Thymus (tissue), 11 donors: ENCODE measurements at regions not wholly inside any gene's neighbourhood (a gene's known extent, or its start where the extent isn't known, plus 50 kb on each side); places are given as distances from the start of the nearest gene placed in this dataset.

Source experiments
- DNase-seq, 9 donors: peaks; one replicate each; pipeline ENCODE4 v3.0.0-alpha.2; 2013; ENCODE audit warnings: low spot score in 9 of 9, low read depth in 6 of 9, missing footprints in 1 of 9
- H3K27ac ChIP-seq, 2 donors: one replicate each; pipeline ENCODE4 v1.5.1; 2013; ENCODE audit warnings: control low read depth in 1 of 2, low read depth in 1 of 2, low read length in 1 of 2, mild to moderate bottlenecking in 1 of 2, moderate library complexity in 1 of 2
- H3K27me3 ChIP-seq, 2 donors: one replicate each; pipeline ENCODE4 v1.5.1; 2013; ENCODE audit warnings: low read length in 1 of 2; ENCODE audit not compliant: control insufficient read depth in 2 of 2, insufficient read depth in 1 of 2
- H3K36me3 ChIP-seq, 2 donors: one replicate each; pipeline ENCODE4 v1.5.1; 2013; ENCODE audit warnings: low read length in 1 of 2, mild to moderate bottlenecking in 1 of 2, moderate library complexity in 1 of 2; ENCODE audit not compliant: control insufficient read depth in 2 of 2, insufficient read depth in 2 of 2
- H3K4me1 ChIP-seq, 2 donors: one replicate each; pipeline ENCODE4 v1.5.1; 2013; ENCODE audit warnings: low read length in 2 of 2; ENCODE audit not compliant: control insufficient read depth in 2 of 2, insufficient read depth in 2 of 2
- H3K4me3 ChIP-seq, 2 donors: one replicate each; pipeline ENCODE4 v1.5.1; 2013; ENCODE audit warnings: low read length in 2 of 2, control low read depth in 1 of 2, mild to moderate bottlenecking in 1 of 2
- H3K9me3 ChIP-seq, 2 donors: one replicate each; pipeline ENCODE4 v1.5.1; 2013; ENCODE audit warnings: low read length in 1 of 2, mild to moderate bottlenecking in 1 of 2; ENCODE audit not compliant: control insufficient read depth in 2 of 2, insufficient read depth in 1 of 2
- WGBS: extraction: QIAGEN DNeasy Blood & Tissue Kit; methylation state at CpG from one replicate; pipeline ENCODE4 v1.1.7; 2013; 5-methylcytosine and 5-hydroxymethylcytosine counted together
- donor health status: healthy.

DNA sequence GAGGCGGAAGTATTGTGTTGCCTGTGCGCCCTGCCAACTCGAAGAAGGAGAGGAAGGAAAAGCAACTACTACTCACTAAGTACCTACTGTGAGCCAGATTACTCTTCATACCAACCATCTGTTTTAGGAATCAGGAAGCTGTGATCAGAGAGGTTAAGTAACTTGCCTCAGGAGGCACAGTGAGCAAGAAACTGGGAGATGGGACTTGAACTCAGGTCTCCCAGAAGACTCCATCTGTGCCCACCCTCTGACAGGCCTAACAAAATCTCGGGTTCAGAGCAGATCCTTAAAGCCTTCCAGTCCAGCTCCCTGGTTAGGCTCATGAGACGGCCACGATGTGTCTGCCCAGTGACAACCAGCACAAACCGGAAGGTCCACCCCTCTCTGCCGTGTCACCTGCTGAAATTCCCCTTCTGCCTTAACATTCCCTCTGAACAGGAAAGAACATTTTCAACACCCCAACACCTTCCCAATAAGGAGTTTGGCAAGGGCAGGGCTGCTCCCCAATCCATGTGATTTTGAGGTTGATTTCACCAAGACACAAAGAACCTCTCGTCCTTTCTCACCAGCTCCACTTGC is 230.1 kb downstream of the TOMM20 start:
- WGBS = 93% methylated on average over 9 of the region's 9 CpGs
- Histone ChIP-seq H3K4me1 (peaks cover 9 to 50% of the 10 kb centered on the region in 2 donors), H3K36me3 (no peaks in the 10 kb centered on the region), H3K27ac (peak overlapping the region in 1 of 2 donors; percentile 38), H3K9me3 (peaks cover 0 to 5% of the 10 kb centered on the region in 2 donors), H3K27me3 (no peaks in the 10 kb centered on the region), H3K4me3 (no peak overlapping the region)
- no peak for DNase-seq

DNA sequence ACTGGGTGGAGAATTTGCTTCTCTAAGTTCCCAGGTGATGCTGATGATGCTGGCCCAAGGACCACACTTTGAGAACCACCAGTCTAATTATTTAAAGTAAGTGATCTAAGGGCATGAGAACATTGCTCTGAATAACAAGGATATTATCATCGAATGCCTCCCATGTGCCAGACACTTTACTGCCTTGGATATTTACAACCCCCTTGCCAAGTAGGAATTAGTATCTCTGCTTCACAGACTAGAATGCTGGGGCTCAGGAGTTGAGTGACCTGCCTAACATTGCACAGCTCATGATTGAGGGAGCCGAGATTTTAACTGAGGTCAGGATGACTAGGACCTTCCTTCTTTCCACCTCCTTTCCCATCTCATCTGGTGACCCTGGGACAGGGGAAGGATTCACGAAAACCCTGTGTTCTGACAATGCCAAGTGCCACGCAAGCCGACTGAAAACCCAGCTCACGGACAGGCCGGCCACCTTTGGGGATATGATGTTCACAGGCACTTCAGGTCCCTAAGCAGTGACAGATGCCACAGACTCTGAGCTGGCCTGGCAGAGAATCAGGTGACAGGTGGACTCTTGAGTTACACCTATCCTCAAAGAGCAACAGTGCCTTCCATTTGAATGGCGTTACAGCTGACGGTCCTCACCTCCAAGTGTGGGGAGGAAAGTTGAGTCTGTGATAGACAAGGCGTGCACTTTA is 230.7 kb downstream of the TOMM20 start:
- 99% methylated on average over 10 of the region's 10 CpGs for WGBS
- Histone ChIP-seq H3K36me3 (no peaks in the 10 kb centered on the region), H3K4me3 (no peak overlapping the region), H3K4me1 (peaks cover 9 to 56% of the 10 kb centered on the region in 2 donors), H3K27me3 (no peaks in the 10 kb centered on the region), H3K9me3 (peaks cover 0 to 5% of the 10 kb centered on the region in 2 donors), H3K27ac (no peak overlapping the region)
- no peak for DNase-seq

DNA sequence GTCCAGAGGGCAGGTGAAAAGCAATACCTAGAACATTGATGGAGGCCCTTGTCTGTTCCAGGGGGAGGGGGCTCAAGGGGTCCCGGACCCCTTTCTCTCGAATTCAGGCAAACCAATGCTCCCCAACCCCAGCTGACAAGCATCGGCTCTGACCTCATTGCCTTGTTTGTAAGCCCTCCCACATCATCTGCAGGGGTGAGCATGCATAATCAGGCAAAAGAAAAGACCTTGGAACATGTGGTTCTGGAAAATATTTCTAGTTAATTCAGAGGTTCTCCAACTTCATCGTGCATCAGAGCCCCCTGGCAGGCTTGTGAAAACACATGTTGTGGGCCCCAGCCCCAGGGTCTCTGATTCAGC is 231.3 kb downstream of the TOMM20 start:
- no peaks in the 10 kb centered on the region for H3K27me3 ChIP-seq
- H3K4me3 ChIP-seq = no peak overlapping the region
- H3K9me3 ChIP-seq = peaks cover 0 to 5% of the 10 kb centered on the region in 2 donors
- H3K27ac ChIP-seq = no peak overlapping the region
- 80% methylated on average over 4 of the region's 4 CpGs for WGBS
- H3K36me3 ChIP-seq = no peaks in the 10 kb centered on the region
- peaks cover 9 to 59% of the 10 kb centered on the region in 2 donors for H3K4me1 ChIP-seq
- DNase-seq = no peak

DNA sequence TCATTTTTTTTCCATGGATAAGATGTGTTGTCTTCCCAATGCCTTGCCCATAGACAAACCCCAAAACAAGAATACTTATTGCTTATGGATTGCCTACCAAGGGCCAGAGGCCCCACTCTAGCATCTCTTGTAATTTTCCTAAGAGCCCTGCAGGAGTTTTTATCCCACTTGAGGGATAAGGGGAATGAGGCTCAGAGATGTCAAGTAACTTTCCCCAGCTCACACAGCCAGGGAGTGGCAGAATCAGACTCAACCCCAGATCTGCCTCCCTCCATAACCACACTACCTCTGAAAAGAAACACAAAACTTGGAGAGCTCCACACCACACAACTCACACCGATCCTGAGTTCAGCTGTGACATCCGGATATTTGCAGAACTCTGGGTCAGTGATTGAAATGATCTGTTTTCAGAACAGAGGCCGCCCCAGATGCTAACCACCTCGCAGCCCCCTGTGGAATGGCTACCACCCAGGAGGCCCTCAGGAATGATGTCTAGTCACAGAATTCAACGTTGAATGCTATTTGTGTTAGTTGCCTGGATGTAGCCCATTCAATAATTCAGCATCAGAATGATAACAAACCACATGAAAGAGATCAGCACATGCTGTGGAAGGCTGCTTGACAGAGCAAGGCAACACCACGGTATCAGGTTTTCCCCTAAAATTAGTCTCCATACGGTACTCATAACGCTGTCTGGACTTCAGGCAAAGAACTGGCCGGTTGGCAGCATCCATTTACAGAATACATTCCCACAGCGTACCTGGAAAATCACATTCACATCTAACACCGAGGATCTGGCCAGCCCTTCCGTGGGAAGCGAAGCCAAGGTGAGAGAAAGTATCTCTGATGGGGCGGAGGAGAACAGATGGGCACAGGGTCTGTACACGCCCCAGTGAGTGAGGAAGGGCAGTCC is 231.9 kb downstream of the TOMM20 start:
- 77% methylated on average over 15 of the region's 15 CpGs for WGBS
- no peaks in the 10 kb centered on the region for H3K27me3 ChIP-seq
- no peaks in the 10 kb centered on the region for H3K36me3 ChIP-seq
- H3K27ac ChIP-seq = no peak overlapping the region
- no peak overlapping the region for H3K4me3 ChIP-seq
- no peak for DNase-seq
- peaks cover 9 to 59% of the 10 kb centered on the region in 2 donors for H3K4me1 ChIP-seq
- peaks cover 0 to 5% of the 10 kb centered on the region in 2 donors for H3K9me3 ChIP-seq

DNA sequence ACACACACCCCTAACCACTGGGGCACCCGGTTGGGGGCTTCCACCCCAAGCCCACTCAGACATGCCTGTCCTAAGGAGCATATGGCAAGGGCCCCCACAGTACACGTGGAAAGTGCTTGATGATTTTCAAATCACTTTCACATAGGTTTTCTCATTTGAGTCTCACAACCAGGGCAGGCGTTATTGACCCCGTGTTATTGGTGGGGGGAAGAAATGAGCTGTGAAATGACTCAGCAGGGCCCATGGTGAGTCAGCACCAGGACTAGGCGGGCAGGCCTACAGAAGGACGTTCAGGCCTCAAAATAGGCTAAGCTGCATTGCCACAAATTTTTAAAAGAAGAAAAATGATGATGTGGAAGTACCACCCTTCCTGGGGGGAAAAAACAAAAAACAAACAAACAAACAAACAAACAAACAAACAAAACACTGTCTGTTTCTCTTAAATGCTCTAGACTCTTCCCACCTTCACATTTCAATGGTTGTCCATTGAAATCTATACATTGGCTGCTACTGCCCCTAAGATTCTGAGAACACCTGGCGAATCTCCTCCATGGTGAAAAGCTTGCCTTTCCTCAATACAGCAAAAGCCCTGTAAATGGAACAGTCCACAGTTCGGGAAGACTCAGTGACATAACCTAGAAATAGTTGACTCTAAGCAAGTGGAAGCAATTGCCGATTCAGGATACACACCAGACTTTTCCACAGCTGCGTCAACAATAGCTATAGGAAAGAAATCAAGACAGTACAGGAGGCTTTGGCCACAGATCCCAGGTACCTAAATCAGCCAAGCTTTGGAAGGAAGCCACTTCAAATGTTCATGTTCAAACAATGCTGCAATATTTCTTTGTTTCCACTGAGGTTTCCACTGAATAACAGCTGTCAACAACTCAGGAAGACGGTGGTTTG is 234.7 kb downstream of the TOMM20 start:
- H3K4me3 ChIP-seq = no peak overlapping the region
- H3K27me3 ChIP-seq = no peaks in the 10 kb centered on the region
- H3K9me3 ChIP-seq = peaks cover 0 to 10% of the 10 kb centered on the region in 2 donors
- WGBS = 57% methylated on average over 11 of the region's 11 CpGs
- peak overlapping the region; percentile 54 to 62 for H3K27ac ChIP-seq
- DNase-seq = peak in 4 of 9 donors; percentile 13 to 69 (median 29)
- peaks cover 9 to 57% of the 10 kb centered on the region in 2 donors for H3K4me1 ChIP-seq
- no peaks in the 10 kb centered on the region for H3K36me3 ChIP-seq

DNA sequence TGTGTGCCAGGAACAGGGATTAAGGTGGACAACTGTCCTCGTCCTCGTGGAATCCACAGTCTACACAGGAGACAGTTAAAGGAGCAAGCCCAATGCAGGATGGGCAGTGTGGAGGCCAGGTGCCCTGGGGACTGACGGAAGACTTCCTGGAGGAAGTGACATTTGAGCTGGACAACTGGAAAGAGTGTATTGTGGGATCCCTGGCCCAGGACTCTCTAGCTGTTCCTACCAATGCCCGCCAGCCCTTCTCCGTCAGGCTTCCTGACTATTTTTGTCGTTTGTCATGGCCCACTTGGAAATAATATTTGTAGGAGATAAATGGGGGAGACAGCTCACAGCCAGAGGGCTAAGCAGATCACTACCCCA is 235.3 kb downstream of the TOMM20 start:
- Histone ChIP-seq H3K4me3 (no peak overlapping the region), H3K4me1 (peaks cover 9 to 51% of the 10 kb centered on the region in 2 donors), H3K27ac (peak overlapping the region in 1 of 2 donors; percentile 54), H3K9me3 (peaks cover 0 to 10% of the 10 kb centered on the region in 2 donors), H3K27me3 (no peaks in the 10 kb centered on the region), H3K36me3 (no peaks in the 10 kb centered on the region)
- DNase-seq = no peak
- WGBS = 98% methylated on average over 6 of the region's 6 CpGs

DNA sequence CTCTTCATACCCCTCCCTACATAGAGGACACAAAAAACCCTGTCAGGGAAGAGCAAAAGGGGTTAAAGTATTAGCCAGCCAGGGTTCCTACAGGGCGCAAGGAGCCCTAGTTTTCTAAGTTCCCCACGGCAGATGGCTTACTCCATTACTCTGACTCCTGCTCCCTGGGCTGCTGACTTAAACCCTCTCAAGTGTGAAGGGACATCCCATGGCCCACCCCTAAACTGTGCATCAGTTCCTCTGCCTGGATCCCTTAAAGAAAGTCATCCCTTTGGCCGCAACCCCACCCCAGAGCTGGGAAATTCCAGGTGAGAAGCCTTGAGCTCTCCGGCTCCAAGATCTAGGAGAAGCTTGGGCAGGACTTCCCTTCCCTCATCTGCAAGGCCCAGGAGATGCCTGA is 236.0 kb downstream of the TOMM20 start:
- H3K27me3 ChIP-seq = no peaks in the 10 kb centered on the region
- H3K36me3 ChIP-seq = no peaks in the 10 kb centered on the region
- H3K4me1 ChIP-seq = peaks cover 9 to 48% of the 10 kb centered on the region in 2 donors
- H3K9me3 ChIP-seq = peaks cover 0 to 10% of the 10 kb centered on the region in 2 donors
- DNase-seq = no peak
- no peak overlapping the region for H3K27ac ChIP-seq
- H3K4me3 ChIP-seq = no peak overlapping the region
- 92% methylated on average over 4 of the region's 4 CpGs for WGBS

DNA sequence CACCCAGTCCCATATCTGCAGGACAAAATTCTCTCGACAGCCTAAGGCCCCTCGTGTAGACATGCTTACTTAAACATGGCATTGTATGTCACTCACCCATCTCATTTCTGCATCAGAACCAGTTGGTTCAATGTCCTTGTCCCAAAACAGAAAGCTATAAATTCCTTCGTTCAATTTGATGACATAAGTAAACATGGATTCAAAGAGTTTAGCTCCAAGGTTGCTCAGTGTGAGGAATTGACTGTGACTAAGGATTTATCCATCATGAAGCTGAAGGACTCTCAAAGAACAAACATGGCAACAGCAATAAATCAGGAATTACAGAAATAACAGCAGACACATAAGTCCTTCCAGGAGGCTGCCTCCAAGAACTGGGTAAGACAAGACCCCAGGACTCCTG is 237.2 kb downstream of the TOMM20 start:
- peaks cover 9 to 46% of the 10 kb centered on the region in 2 donors for H3K4me1 ChIP-seq
- DNase-seq = no peak
- whole genome bisulfite sequencing = 97% methylated on average over 3 of the region's 3 CpGs
- H3K27ac ChIP-seq = no peak overlapping the region
- no peaks in the 10 kb centered on the region for H3K27me3 ChIP-seq
- H3K36me3 ChIP-seq = no peaks in the 10 kb centered on the region
- peaks cover 0 to 5% of the 10 kb centered on the region in 2 donors for H3K9me3 ChIP-seq
- H3K4me3 ChIP-seq = no peak overlapping the region
